ENCODE measurements at regions not wholly inside any gene's neighbourhood (a gene's known extent, or its start where the extent isn't known, plus 50 kb on each side); places are given as distances from the start of the nearest gene placed in this dataset.

DNA sequence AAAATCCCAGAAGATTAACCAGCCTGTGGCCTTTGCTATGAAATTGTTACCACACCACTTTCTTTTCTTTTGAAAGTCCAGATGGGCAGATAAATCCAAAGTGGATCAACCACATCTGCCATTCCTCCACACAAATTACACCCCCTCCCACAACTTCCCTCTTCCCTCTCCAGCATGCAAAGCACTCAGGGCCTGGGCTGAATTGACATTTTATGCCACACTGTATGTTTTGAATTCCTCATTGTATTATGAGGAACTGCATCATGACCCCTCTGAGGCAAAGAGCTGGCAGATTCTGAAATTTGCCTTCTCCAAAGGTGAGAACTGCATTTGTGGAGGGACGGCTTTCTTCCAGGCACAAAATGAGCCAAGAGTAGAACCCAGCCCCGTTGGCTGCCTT is 589.2 kb upstream of the KLF4 start:
- no peak for TF ChIP-seq POLR2AphosphoS5 (IDR thresholded peaks at IDR 0.05; ENCODE audit: insufficient read depth, low read depth, low read length)
- no peak for TF ChIP-seq POLR2A (IDR thresholded peaks at IDR 0.05; ENCODE audit: low read depth, low read length)
- no peak for TF ChIP-seq JUN (IDR thresholded peaks at IDR 0.05; ENCODE audit: borderline replicate concordance, insufficient read depth, insufficient read length, low read depth)
- TF ChIP-seq, protein P1, sequence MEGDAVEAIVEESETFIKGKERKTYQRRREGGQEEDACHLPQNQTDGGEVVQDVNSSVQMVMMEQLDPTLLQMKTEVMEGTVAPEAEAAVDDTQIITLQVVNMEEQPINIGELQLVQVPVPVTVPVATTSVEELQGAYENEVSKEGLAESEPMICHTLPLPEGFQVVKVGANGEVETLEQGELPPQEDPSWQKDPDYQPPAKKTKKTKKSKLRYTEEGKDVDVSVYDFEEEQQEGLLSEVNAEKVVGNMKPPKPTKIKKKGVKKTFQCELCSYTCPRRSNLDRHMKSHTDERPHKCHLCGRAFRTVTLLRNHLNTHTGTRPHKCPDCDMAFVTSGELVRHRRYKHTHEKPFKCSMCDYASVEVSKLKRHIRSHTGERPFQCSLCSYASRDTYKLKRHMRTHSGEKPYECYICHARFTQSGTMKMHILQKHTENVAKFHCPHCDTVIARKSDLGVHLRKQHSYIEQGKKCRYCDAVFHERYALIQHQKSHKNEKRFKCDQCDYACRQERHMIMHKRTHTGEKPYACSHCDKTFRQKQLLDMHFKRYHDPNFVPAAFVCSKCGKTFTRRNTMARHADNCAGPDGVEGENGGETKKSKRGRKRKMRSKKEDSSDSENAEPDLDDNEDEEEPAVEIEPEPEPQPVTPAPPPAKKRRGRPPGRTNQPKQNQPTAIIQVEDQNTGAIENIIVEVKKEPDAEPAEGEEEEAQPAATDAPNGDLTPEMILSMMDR (IDR thresholded peaks at IDR 0.05; ENCODE audit: extremely low read depth in 1 of 2, insufficient read depth in 1 of 2, low read depth in 1 of 2, low read length in 2 of 2), result no peak
- TF ChIP-seq MYC (IDR thresholded peaks at IDR 0.05; ENCODE audit: low read depth, low read length), result no peak
- TF ChIP-seq, protein P2, sequence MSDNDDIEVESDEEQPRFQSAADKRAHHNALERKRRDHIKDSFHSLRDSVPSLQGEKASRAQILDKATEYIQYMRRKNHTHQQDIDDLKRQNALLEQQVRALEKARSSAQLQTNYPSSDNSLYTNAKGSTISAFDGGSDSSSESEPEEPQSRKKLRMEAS (IDR thresholded peaks at IDR 0.05; ENCODE audit: insufficient read depth, insufficient read length), result no peak
- TF ChIP-seq EZH2 (IDR thresholded peaks at IDR 0.05; ENCODE audit: borderline replicate concordance, low read depth, low read length, severe bottlenecking), result no peak
- TF ChIP-seq FOS (IDR thresholded peaks at IDR 0.05; ENCODE audit: borderline replicate concordance, insufficient read depth, low read length), result no peak

Data from endothelial cell of umbilical vein (primary cell).